Cerebellar cortex (tissue), 1 donor: ENCODE measurements at regions not wholly inside any gene's neighbourhood (a gene's known extent, or its start where the extent isn't known, plus 50 kb on each side); places are given as distances from the start of the nearest gene placed in this dataset.
"Not testable (repeated sequence)": the region's sequence is repeated elsewhere in the genome, so short reads cannot be mapped to it uniquely, and the experiment has no call there.

Experiments
- DNase-seq: peaks from one replicate; pipeline ENCODE4 v3.0.0-alpha.2; 2015; ENCODE audit warnings: low spot score

DNA sequence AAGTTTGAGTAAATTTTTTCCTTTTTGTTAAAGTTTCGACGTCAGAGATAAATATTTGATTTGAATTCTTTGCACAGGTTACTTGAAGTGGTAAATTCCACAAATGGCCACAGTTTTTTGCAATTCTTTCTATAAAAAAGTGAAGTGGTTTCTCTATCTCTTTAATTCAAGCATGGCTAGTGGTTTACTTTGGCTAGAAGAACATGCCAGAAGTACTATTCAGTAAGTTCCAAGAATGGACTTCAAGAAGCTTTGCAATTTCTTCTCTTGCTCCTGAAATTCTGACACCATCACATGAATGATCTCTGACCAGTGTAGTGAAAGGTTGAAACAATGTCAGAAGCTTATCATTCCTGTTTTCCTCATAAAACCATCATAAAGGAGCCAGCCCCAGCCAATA, 55.7 kb upstream of the RNPC3 start:
- DNase-seq: no peak

DNA sequence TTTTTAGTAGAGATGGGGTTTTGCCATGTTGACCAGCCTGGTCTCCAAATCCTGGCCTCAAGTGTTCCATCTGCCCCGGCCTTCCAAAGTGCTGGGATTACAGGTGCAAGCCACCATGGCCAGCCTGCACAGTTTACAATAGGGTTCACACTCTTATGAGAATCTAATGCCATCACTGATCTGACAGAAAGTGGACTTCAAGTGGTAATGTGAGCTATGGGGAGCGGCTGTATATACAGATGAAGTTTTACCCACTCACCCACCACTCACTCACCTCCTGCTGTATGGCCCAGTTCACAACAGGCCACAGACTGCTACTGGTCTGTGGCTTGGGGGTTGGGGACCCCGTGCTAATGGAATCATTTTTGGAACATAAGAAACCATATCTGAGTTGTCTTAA, 58.4 kb upstream of the RNPC3 start:
- DNase-seq: no peak

DNA sequence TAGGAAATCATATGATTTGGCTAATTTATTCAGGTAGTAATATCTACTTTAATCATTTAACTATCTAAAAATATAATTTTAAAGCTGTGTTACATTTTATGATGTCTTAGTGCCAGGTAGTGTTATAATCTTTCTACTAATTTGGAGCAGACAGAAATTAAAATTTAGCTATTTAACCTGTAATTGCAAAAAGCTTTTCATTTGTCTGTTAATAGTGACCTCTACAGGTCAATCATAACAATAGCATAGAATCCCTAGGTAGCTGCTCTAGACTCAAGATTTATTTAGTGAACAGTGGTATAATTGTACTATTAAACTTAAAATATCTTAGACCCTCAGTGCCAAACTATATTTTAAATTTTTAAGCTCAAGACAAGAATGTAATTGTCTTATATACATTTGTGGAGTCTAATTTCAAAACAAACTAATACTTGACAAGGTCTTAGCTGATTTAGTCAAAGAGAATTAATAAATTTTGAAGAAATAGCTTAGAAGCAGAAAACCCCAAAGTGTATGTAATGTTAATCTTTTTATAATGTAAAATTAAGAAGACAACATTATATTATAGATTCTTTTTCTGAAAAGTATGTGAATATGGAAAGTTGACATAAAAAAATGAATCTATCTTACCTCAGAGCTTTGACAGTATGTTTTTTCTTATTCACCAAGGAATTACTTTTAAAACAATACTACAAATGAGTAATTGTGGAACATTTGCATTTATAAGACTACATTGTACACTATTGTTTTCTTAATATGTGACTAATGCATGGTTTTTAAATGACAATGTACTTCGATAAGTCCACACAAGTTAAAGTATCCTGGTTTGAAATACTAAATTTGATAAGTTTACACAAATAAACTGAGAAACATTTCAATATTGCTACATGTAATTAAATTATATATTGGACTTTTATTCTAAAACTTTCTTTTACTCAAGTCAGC, 64.1 kb upstream of the RNPC3 start:
- peak; percentile 41 for DNase-seq

DNA sequence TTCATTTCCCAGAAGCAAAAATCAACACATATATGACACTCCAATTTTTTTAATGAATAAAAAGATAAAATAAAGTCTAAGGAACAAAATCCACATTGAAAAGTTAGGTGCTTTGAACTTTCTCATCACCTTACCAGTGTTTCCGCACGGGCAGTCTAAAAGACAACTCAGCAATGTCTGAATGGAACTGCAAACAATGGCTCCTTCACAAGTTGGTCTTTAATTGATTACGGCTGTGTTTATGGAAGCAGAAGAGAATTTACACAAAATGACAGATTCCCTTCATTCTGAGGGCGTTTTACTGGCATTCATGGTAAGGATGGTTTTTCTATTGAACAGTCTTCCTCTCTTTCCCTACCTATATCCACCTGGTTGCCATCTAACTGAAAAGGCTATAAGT, 65.0 kb upstream of the RNPC3 start:
- DNase-seq: peak; percentile 42

DNA sequence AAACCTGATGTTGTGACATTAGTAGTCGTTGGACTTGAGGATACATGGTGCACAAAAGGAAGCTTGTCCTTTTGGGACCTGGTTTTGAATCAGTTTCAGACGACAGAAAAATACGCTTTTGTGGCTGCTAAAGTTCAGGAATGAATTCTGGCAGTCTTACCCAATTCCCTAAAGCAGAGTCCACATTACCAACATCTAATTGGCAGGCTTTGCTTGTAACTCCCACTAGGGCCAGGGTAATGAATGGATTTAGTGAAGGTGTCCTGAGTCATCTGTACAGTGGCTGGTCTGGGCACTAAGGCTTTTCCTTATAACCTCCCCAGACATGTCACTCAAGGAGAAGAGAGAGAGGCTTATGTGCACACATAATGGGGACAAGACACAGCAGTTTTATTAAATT, 66.2 kb upstream of the RNPC3 start:
- peak; percentile 72 for DNase-seq

DNA sequence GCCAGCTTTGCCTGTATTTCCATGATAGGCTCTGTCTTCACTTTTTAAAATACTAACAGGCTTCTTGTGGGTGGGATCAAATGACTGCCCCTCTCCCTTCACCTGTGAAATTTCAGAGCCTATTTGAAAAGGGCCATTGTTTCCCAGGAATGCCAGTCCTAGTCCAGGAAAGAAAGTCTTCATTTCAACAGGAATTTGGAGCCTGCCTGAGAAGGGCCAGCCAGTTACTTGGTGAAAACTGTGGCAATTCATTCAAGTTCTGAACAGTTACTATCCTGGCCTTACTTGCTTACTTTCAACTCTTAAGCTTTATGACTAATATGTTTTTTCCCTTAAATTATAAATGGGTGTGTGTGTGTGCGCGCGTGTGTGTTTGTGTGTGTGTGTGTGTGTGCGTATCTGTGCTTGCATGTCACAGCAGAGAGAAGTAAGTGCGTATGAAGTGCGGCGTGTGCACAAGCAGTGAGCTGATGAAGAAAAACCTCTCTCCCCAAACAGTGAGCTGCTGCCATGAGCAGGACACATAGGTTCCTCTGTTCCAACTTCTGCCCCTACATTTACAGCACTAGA, 67.5 kb upstream of the RNPC3 start:
- DNase-seq: peak; percentile 57

DNA sequence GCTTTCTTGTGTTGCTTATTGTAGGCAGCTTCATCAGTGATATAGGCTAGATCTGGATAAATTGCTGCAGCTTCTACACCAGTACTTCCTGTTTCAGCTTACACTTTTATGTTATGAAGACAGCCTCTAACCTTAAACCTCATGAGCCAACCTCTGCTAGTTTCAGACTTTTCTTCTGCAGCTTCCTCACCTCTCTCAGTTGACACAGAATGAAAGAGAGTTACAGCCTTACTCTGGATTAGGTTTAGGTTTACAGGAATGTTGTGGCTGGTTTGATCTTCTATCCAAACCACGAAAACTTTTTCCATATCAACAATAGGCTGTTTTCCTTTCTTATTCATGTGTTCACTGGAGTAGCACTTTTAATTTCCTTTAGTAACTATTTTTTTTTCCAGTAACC, 76.9 kb upstream of the RNPC3 start:
- DNase-seq: no peak

DNA sequence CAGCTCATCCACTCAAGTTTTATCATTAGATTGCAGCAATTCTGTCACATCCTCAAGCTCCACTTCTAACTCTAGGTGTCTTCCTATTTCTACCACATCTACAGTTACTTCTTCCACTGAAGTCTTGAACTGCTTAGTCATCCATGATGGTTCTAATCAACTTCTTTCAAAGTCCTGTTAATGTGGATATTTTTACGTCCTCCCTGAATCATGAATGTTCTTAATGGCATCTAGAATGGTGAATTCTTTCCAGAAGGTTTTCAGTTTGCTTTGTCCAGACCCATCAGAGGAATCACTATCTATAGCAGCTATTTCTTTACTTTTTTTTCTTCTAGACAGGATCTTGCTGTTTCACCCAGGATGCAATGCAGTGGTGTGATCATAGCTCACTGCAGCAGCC, 78.0 kb upstream of the RNPC3 start:
- no peak for DNase-seq

DNA sequence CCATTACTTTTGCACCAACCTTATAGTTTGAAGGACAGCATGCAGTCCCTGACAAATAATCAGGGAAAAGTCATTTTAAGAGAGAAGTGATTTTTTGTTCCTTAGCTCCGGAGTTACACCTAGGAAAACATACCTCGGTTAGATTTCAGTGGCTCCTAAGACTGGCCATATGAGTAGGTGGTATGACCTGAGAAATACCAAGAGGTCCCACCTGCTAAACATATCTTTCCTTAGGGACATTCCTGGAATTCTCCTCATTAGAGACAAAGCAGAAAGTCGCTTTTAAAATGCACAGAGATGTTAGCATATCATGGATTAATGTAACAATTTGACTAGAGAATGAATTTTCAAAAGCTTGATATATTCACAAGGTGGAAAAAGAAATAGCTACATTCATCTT, 84.2 kb upstream of the RNPC3 start:
- peak; percentile 58 for DNase-seq

DNA sequence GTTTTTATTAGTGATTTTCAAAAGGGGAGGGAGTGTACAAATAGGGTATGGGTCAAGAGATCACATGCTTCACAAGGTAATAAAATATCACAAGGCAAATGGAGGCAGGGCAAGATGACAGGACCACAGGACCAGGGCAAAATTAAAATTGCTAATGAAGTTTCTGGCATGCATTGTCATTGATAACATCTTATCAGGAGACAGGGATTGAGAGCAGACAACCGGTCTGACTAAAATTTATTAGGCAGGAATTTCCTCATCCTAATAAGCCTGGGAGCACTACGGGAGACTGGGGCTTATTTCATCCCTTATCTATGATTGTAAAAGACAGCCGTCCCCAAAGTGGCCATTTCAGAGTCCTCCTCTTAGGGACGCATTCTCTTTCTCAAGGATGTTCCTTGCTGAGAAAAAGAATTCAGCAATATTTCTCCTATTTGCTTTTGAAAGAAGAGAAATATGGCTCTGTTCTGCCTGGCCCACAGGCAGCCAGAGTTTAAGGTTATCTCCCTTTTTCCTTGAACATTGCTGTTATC, 88.9 kb upstream of the RNPC3 start:
- not testable (repeated sequence) for DNase-seq

DNA sequence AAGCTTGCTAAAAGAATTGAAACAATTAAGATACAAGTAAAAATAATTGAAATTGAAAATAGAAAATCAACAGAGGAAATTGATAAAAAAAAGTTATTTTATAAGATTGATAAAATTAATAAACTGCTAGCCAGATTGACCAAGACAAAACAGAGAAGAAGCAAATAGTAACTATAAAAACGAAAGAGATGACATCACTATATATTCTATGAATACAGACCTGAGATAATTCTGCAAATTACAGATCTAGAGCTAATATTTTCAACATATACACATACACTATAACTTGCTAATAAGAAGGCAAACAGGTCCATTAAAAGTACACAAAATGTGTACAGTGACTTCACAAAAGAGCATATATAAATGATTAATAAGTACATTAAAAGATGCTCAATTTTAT, 90.1 kb upstream of the RNPC3 start:
- no peak for DNase-seq

DNA sequence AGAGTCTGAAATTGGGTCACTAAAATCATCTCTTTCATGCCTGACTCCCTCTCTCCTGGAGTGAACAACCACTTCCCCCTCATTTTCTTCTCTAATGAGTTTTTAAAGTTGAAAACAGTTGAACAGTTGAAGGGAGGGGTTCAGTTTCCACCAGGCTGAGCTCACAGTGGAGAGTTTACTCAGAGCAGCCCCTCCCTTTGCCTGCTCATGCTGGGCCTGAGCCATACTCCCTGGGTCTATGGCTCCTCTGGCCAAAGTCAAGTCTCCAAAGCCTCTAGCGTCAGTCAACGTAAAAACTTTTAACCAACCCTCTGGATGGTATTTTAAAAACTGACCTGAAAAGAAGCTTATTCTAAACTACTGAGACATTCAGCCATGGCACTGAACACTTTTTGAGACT, 100.8 kb upstream of the RNPC3 start:
- no peak for DNase-seq

DNA sequence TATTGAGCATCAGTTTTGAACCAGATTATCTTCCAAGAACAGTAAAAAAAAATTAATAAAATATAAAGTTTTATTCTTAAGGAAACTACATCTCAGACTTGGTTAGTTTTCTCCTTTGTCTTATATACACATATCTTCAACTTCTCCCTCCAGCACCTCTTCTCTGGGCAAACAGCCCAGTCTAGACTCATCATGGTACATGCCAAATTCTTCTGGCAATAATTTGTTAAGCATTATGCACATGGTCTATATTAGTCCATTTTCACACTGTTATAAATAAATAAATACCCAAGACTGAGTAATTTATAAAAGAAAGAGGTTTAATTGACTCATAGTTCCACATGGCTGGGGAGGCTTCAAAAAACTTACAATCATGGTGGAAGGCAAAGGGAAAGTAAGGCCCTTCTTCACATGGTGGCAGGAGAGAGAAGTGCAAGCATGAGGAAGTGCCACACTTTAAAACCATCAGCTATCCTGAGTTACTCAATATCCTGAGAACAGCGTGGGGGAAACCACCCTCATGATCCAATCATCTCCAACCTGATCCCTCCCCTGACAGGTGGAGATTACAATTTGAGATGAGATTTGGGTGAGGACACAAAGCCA, 108.7 kb upstream of the RNPC3 start:
- no peak for DNase-seq

DNA sequence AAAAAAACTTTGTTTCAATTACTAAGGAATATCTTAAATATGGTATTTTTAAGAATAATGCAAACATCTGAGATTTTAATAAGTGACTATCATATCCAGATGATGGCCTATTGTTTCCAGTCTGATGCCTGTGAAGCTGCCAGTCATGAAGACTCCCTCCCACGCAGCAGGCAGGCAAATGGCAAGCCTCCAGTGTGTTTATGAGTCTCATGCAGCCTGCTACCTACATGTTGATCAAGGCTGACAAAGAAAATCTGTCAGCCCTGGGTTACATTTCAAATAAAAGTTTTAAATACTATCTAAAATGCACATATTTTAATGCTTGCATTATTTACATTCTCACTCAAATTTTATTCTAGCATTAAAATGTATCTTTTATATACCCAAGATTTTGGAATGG, 137.6 kb upstream of the RNPC3 start:
- no peak for DNase-seq

DNA sequence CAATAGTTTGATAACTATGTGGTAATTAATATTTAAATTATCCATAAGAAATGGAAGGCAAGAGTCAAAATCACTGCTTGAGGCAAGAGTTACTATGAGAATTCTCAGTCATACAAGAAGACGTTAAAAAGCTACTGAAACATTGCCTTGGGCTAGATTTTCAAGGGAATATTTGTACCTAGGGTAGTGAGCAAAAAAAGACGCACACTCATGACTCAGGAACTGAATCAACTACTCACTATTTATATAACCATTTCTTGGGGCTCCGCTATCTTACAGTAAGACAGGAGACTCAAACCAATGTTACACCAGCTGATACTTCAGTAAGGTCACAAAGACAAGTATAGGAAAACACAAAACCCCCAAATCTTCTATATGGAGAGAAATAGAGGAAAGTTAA, 151.5 kb upstream of the RNPC3 start:
- no peak for DNase-seq

DNA sequence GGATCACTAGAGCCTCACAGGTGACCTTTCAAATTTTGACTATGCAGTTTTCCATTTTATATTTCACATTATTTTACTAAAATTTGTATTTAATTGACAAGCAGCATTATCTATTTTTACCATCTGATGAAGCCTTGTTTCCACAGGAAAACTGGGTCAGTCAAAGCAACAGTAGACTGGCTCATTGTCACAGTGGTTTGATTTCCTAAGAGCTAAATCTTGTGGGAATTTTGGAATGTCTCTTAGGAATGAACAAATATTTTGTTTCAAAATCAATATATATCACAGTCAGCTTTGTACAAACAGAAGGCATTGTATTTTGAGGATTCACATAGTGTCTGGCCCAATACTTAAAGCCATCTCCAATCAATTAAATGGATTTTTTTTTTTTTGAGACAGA, 152.6 kb upstream of the RNPC3 start:
- DNase-seq: no peak

DNA sequence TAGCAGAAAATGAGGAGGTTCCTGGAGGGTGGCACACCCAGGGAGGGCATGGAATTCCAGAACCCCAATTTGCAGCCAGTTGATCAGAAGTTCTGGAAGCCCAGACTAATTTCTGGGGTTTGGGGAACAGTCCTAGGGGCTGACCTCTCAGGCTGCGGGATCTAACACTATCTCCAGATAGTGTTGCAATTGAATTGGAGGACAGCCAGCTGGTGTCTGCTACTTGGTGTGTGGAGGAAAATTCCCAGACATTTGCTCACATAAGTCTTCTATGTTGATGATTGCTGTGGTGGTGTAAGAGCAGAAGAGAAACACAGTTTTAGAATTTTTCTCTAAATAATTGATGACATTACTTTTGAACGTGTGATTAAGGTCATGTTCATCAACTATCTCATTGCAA, 154.3 kb upstream of the RNPC3 start:
- DNase-seq: no peak

DNA sequence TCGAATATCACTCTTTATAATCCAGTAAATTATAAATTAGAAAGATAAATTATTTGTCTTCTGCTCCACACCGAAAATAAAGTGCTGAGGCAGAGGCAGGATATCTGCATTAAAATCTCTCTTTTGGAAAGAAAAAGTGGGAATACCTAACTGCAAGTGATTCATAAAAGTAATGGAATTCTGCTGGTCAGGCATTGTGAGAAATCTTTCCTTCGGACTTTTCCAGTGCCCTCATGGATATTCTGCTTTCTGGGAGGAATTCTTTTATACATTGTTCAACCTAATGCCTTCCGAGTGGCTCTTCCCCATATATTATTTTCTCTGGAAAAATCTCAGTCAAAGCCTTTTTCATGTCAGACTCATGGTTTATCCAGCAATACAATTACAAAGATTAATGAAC, 158.3 kb upstream of the RNPC3 start:
- DNase-seq: no peak

DNA sequence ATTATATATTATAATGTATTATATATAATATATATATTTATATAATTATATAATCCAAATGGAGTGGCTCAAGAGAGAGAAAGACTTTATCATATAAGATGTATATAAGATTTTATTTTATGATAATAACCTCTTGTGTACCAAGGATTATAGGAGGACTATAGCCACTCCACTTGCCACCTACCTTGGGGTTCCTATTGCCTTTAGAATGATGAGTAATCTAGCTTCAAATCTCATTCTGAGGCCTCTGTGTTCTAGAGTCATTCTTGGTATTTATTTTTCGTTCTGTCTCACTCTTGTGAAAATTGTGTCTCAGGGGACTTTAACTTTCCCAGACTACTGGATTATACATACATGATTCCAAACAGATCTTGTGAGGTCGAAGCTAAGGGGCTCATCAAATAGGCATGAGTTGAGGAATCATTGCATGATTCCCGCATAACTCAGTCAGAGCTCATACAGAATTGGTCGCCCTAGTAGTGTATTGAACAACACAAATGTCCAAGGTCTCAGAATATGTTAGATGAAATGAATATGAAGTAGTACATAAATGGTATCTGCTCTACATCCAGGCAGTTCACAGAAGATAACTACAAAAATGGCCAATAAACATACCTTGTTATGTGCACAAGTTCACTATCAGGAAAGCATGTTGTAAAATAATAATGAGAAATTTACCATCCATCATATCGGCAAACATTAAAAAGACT, 159.5 kb upstream of the RNPC3 start:
- DNase-seq: no peak

DNA sequence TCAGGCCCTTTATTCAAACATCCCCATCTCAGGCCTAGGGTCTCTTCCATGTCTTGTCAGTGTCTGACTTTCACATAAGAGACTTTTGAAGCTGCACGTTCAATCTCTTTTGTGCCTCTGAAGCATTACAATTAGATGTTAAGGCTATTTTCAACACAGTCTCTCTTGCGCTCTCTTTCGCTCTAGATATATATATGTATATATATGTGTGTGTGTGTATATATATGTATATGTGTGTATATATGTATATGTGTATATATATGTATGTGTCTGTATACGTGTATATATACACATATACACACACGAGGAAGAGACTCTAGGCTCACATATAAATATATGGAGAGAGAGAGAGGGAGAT, 162.5 kb upstream of the RNPC3 start:
- no peak for DNase-seq

DNA sequence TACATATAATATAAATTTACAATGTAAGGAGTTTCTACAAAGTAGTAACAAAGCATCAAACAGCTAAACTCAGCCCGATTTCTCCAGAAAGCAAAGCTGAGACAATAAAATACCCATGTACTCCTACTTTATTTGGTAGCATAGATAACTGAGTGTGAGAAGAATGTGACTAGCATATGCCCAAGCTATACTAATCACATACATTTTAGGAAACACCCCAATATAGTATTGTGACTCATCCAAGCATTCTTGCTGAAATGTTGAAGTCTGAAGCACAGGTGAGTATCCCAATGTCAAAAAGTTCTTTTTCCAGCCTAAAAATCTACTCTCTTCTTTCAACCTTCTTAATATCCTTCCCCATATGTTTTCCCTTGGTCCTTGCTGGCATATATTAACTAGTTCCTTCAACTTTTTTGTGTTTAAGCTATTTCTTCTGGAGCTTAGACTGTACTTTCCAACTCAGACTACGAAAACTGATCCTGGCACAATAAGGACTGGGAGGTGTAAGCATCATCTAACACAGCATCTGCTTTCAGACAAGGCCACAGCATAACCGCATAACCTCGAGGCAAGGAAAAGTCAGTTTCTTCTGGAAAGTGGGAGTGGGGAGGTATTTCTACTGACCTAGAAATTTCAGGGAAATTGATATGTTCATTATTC, 163.0 kb upstream of the RNPC3 start:
- DNase-seq: no peak

DNA sequence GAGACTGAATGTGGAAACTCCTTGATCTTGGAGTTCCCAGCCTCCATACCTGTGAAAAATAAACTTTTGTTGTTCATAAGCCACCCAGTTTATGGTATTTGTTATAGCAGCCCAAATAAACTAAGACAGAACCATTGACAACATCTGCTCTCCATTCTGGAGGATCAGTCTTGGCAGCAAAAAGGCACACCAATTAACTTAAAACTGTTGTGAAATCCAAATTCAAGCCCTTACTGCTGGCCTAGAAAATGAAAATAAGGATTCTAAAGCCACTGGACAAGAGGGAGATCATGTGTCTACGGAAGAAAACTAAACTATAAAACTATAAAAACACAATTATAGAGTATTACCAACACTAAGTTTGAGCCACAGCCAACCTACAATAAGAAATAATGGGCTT, 172.1 kb upstream of the RNPC3 start:
- no peak for DNase-seq
